ENCODE measurements at regions not wholly inside any gene's neighbourhood (a gene's known extent, or its start where the extent isn't known, plus 50 kb on each side); places are given as distances from the start of the nearest gene placed in this dataset.

DNA sequence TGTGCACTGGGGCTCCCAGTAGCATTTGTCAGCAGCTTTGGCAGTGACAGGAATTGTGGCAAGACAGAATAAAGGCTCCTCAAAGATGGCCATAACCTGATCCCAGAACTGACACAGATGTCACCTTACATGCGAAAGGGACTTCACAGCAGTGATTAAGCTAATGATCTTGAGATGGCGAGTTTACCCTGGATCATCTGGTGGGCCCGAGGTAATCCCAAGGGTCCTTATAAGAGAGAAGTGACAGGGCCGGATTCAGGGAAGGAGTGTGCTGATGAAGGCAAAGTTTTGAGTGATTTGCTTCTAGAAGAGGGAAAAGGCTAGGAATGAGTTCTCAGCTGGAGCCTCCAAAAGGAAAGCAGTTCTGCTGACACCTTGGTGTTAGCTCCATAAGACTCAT, 333.9 kb downstream of the LPIN1 start:
- no peaks in the 10 kb centered on the region for H3K36me3 ChIP-seq (ENCODE audit: insufficient read depth, low read length)
- H3K4me1 ChIP-seq (ENCODE audit: insufficient read depth, low read length) = peaks cover 33% of the 10 kb centered on the region
- no peak overlapping the region for H3K9ac ChIP-seq (ENCODE audit: low read depth, low read length)
- H3K9me3 ChIP-seq (ENCODE audit: control insufficient read depth, insufficient read depth, low read length) = no peaks in the 10 kb centered on the region

DNA sequence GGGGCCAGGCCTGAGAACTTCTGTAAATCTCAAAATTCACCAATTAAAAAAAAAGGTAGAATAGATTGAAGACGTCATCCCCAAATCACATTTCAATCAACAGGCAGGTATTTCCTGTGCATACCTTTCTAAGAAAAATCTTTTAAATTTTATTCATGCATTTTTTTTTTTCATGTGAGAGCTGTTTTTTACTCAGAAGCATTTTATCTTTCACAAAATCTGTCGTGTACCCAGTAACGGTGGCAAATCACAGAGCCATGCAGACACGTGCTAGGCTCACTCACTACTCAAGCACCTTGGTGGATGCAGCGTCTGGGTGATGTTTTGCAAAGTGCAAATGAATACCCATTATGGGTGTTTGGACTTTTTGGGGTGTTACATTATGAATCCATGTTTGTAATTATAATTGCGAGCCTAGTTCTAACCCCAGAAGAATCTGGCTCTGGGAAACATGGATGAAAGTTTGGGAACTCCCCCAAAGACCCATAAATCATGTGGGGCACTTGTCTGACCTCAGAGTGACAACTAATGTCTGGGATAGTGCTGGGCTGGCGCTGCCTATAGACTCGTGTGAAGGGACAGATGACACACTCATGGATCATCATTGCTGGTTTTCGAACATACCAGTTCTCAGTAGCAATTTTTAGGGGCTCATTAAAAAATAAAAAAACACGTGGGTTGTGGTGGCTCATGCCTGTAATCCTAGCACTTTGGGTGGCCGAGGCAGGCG, 335.2 kb downstream of the LPIN1 start:
- peaks cover 37% of the 10 kb centered on the region for H3K4me1 ChIP-seq (ENCODE audit: insufficient read depth, low read length)
- no peaks in the 10 kb centered on the region for H3K9me3 ChIP-seq (ENCODE audit: control insufficient read depth, insufficient read depth, low read length)
- no peaks in the 10 kb centered on the region for H3K36me3 ChIP-seq (ENCODE audit: insufficient read depth, low read length)
- H3K9ac ChIP-seq (ENCODE audit: low read depth, low read length) = no peak overlapping the region

DNA sequence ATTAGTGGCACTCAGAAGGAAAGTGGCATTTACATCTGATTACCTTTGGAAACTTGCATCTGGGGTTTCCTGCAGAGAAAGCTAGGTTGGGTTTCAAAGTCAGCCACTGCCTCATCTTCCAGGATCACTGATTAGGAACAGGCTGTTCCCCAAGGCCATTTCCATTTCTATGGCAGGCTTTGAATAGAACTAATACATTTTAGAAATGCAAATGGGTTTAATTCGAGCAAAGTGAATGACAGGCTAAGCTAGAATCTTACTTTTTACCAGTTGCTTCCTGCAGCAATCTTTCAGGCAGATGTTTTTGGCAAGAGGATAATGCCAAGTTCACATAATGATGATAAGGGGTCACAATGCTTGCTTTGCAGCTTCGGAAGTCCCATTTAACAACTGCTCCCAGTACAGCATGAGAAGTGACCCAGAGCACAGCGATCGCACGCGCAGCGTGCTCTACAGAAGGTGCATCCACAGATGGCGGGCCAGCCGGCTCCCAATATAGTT, 336.7 kb downstream of the LPIN1 start:
- peaks cover 37% of the 10 kb centered on the region for H3K4me1 ChIP-seq (ENCODE audit: insufficient read depth, low read length)
- no peak overlapping the region for H3K9ac ChIP-seq (ENCODE audit: low read depth, low read length)
- H3K9me3 ChIP-seq (ENCODE audit: control insufficient read depth, insufficient read depth, low read length) = no peaks in the 10 kb centered on the region; the same call in 1 of the 2 replicates
- no peaks in the 10 kb centered on the region for H3K36me3 ChIP-seq (ENCODE audit: insufficient read depth, low read length)

DNA sequence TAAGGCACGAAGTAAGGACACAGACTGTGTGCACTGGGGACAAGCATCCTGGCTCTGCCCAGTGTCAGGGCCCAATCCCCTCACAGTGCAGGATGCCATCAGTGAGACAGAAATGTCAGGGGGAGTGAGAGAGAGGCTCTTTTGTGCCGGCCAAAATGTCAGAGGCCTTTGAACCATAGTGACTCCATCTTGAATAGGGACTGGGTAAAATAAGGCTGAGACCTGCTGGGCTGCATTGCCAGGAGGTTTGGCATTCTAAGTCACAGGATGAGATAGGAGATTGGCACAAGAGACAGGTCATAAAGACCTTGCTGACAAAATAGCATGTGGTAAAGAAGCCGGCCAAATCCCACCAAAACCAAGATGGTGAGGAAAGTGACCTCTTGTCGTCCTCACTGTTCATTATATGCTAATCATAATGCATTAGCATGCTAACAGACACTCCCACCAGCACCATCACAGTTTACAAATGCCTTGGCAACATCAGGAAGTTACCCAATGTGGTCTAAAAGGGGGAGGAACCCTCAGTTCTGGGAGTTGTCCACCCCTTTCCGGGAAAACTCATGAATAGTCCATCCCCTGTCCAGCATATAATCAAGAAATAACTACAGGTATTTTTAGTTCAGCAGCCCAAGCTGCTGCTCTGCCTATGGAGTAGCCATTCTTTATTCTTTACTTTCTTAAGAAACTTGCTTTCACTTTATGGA, 337.4 kb downstream of the LPIN1 start:
- Histone ChIP-seq H3K9me3 (ENCODE audit: control insufficient read depth, insufficient read depth, low read length) (peaks cover 4% of the 10 kb centered on the region), H3K36me3 (ENCODE audit: insufficient read depth, low read length) (no peaks in the 10 kb centered on the region), H3K9ac (ENCODE audit: low read depth, low read length) (no peak overlapping the region), H3K4me1 (ENCODE audit: insufficient read depth, low read length) (peaks cover 37% of the 10 kb centered on the region)

DNA sequence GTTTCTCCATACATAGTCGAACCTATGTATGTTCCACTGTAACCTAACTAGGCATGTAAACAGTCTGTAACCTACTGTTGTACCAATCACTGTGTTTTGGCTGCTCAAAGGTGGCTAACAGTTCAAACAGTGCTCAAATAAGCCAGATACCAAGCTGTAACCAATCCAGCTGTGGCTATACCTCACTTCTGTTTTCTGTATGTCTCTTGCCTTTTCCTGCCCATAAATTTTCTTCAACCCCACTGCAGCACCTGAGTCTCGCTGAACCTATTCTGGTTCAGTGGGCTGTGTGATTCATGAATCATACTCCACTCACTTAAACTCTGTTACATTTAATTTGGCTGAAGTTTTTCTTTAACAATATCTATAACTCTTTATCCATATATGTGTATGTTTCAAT, 340.7 kb downstream of the LPIN1 start:
- Histone ChIP-seq H3K9me3 (ENCODE audit: control insufficient read depth, insufficient read depth, low read length) (peaks cover 4% of the 10 kb centered on the region), H3K4me1 (ENCODE audit: insufficient read depth, low read length) (peaks cover 27% of the 10 kb centered on the region), H3K36me3 (ENCODE audit: insufficient read depth, low read length) (no peaks in the 10 kb centered on the region), H3K9ac (ENCODE audit: low read depth, low read length) (no peak overlapping the region)

DNA sequence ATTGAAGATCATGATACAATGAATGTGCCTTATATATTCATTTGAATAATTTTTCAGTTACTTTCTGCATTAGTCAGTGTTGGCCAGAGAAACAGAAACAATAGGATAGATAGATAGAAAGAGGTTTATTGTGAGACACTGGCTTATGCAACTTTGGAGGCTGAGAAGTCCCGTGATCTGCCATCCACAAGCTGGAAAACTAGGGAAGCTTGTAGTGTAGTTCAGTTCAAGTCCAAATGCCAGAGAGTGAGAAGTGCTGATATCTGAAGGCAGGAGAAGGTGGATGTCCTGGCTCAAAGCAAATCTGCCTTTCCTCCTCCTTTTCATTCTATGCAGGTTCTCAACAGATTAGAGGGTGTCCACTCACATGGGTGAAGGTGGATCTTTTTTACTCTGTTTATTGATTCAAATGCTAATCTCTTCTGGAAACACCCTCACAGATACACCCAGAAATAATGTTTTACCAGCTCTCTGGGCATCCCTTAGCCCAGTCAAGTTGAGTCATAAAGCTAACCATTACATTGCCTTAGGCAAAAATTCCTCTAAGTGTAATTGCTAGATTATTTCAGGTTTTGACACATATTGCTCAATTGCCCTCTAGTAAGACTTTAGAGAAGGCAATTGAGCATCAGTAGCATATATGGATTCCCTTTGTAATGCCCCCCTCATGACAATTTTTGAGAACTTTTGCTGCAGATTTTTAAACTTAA, 341.4 kb downstream of the LPIN1 start:
- no peak overlapping the region for H3K9ac ChIP-seq (ENCODE audit: low read depth, low read length)
- H3K4me1 ChIP-seq (ENCODE audit: insufficient read depth, low read length) = peaks cover 23% of the 10 kb centered on the region
- H3K36me3 ChIP-seq (ENCODE audit: insufficient read depth, low read length) = no peaks in the 10 kb centered on the region
- peaks cover 4% of the 10 kb centered on the region for H3K9me3 ChIP-seq (ENCODE audit: control insufficient read depth, insufficient read depth, low read length)

DNA sequence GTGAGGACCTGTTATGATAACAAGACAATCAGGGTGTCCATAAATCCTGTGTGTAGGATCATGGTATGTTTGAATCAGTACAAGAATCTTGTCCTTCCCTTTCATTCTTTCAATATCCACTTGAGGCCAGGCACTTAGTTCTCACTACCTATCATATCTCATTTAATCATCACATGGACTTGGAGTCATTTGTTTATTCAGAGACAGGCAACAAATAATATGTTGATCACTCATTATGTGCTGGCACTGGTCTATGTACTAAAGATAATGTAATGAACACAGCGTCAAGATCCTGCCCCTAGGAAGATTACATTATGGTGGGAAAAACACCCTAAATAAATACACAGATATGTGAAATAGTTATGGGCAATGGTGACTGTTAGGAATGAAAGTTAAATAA, 342.6 kb downstream of the LPIN1 start:
- Histone ChIP-seq H3K36me3 (ENCODE audit: insufficient read depth, low read length) (no peaks in the 10 kb centered on the region), H3K9ac (ENCODE audit: low read depth, low read length) (no peak overlapping the region), H3K4me1 (ENCODE audit: insufficient read depth, low read length) (peaks cover 15% of the 10 kb centered on the region), H3K9me3 (ENCODE audit: control insufficient read depth, insufficient read depth, low read length) (peaks cover 4% of the 10 kb centered on the region)

DNA sequence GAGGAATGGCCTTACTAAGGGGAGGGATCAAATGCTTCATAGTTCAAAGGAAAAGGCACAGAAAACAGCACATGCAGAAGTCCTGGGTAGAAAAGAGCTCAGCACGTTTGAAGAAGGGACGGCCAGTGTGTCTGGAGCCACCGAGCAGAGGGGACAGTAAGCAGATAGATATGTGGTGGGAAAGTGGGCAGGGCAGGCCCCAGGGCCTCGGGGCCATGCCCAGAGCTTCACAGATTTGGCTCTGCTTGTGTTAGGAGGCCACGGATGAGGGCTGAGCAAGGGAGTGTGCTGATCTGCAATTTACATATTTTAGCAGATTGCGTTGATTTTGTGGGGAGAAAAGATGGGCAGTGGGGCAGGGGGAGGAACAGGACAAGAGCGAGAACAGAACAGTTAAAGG, 343.1 kb downstream of the LPIN1 start:
- no peaks in the 10 kb centered on the region for H3K36me3 ChIP-seq (ENCODE audit: insufficient read depth, low read length)
- no peak overlapping the region for H3K9ac ChIP-seq (ENCODE audit: low read depth, low read length)
- peaks cover 4% of the 10 kb centered on the region for H3K9me3 ChIP-seq (ENCODE audit: control insufficient read depth, insufficient read depth, low read length)
- peaks cover 10% of the 10 kb centered on the region; the same call in 1 of the 2 replicates for H3K4me1 ChIP-seq (ENCODE audit: insufficient read depth, low read length)

DNA sequence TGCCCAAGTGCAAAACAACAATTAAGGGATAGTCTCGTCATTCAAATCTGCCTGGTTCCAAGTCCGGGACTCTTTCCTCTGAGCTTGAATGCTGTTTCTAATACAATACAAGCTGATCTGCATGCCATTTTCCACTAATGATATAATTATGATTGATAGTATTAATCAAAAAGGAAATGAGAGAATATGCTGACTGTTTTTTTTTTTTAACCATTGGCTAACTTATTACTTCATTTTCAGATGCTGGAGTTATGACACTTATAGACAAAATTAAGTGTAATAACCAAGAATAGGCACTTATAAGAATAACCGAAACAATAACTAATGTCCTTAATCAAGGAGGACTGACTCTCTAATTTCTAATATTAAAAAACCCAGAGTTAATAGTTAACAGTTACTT, 343.6 kb downstream of the LPIN1 start:
- H3K4me1 ChIP-seq (ENCODE audit: insufficient read depth, low read length) = peaks cover 7% of the 10 kb centered on the region; the same call in 1 of the 2 replicates
- H3K36me3 ChIP-seq (ENCODE audit: insufficient read depth, low read length) = no peaks in the 10 kb centered on the region
- H3K9ac ChIP-seq (ENCODE audit: low read depth, low read length) = no peak overlapping the region
- peaks cover 4% of the 10 kb centered on the region for H3K9me3 ChIP-seq (ENCODE audit: control insufficient read depth, insufficient read depth, low read length)

DNA sequence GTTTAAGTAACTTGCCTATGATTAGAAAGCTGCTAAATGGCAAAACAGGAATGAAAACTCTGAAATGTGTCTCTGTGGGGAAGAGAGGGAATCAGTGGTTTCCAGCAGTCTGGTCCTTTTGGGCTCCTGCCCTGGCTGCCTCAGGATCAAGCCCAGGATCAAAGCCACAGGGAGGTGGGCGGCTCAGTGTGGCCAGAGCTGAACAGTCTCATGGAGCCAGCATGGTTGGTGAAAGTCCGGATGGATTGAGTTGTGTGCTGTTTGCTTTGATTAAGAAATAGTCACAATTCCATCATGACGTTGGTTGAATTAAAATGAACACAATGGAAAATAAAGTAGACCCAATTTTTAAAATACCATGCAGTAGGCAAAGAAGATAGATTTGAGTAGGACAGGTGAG, 344.2 kb downstream of the LPIN1 start:
- Histone ChIP-seq H3K4me1 (ENCODE audit: insufficient read depth, low read length) (peaks cover 7% of the 10 kb centered on the region; the same call in 1 of the 2 replicates), H3K9ac (ENCODE audit: low read depth, low read length) (no peak overlapping the region), H3K9me3 (ENCODE audit: control insufficient read depth, insufficient read depth, low read length) (peaks cover 4% of the 10 kb centered on the region), H3K36me3 (ENCODE audit: insufficient read depth, low read length) (no peaks in the 10 kb centered on the region)

DNA sequence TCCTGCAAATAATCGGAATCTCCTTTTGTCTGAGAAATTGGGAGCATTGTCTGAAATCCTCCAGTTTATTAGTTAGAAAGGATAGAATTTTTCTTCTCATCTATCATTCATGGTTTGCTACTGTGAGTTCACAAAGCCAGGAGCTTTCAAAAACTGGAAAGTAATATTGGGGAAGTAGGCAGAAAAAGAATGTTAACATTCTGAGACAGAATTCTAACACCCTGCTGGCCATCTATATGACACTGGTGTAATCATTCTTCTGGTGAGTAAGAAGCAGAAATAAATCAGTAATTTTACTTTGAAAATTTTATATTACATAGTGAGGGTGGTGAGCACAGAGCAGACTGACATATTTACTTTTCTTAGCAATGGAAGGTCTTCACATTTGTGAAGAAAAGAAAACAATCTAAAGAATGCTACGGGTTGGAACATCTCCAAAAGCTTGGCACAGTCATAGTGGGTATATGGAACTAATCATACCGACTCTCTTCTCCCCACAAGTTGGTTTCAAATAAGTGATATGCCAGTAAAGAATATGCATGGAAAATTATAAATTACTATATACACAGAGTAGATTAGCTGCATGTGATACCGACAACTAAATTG, 344.9 kb downstream of the LPIN1 start:
- Histone ChIP-seq H3K36me3 (ENCODE audit: insufficient read depth, low read length) (no peaks in the 10 kb centered on the region), H3K4me1 (ENCODE audit: insufficient read depth, low read length) (peaks cover 9% of the 10 kb centered on the region; the same call in 1 of the 2 replicates), H3K9me3 (ENCODE audit: control insufficient read depth, insufficient read depth, low read length) (peaks cover 4% of the 10 kb centered on the region), H3K9ac (ENCODE audit: low read depth, low read length) (no peak overlapping the region)

DNA sequence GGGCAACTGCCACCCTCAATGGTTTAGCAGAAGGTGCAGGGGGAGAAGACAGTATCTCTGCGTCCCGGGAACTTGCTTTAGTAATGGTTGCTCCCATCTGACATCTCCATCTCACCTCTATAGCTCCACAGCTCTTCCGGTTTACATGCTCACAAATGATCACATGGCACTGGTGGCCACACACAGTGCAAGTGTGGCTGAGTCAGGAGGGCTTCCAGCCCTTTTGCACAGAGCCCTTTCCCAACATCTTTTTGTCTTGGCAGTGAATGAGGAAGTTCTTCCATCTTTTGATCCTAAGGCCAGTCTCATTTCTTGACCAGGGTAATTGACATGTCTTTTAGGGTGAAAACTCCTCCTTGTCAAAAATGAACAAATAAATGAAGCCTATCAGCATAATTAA, 347.7 kb downstream of the LPIN1 start:
- Histone ChIP-seq H3K36me3 (ENCODE audit: insufficient read depth, low read length) (no peaks in the 10 kb centered on the region), H3K9ac (ENCODE audit: low read depth, low read length) (no peak overlapping the region), H3K9me3 (ENCODE audit: control insufficient read depth, insufficient read depth, low read length) (no peaks in the 10 kb centered on the region), H3K4me1 (ENCODE audit: insufficient read depth, low read length) (peaks cover 23% of the 10 kb centered on the region)

DNA sequence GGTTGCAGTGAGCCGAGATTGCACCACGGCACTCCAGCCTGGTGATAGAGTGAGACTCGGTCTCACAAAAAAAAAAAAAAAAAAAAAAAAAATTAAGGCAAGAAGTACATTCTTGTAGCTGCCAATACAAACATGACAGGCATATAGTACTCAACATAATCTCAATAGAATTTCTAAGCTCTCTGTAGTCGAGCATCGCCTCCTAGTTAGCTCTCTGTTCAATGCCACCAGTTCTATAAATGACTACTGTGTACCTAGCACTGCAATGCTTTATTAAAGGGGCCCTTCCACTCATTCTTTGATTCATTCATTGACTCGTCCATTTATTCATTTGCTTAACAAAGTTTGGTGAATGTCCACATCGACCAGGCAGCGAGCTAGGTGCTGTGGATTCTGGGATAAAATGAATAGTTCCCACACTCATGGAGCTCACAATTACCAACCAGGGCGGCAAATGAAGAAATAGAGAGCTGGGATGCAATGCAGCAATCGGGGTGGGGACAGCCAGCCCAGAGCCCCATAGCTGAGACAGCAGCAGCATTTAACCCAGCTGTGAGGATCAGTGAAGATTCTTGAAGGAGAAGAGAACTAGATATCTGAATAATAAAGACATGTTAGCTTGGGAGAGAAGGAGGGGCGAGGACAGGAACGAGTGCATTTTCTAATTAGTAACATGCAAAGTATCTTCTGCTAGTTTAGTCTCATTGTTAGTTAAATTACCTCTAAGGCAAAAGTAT, 349.8 kb downstream of the LPIN1 start:
- no peaks in the 10 kb centered on the region for H3K36me3 ChIP-seq (ENCODE audit: insufficient read depth, low read length)
- no peak overlapping the region for H3K9ac ChIP-seq (ENCODE audit: low read depth, low read length)
- H3K4me1 ChIP-seq (ENCODE audit: insufficient read depth, low read length) = peaks cover 27% of the 10 kb centered on the region
- H3K9me3 ChIP-seq (ENCODE audit: control insufficient read depth, insufficient read depth, low read length) = no peaks in the 10 kb centered on the region
